Activated gamma-delta T cell treated with anti-CD3 and anti-CD28 coated beads, Interleukin-2, amount 50 U/mL, for 16 hours (primary cell): ENCODE measurements at regions not wholly inside any gene's neighbourhood (a gene's known extent, or its start where the extent isn't known, plus 50 kb on each side); places are given as distances from the start of the nearest gene placed in this dataset.
"Not testable (repeated sequence)": the region's sequence is repeated elsewhere in the genome, so short reads cannot be mapped to it uniquely, and the experiment has no call there.

ENCODE experiments used
- DNase-seq: peaks from one replicate; pipeline ENCODE4 v3.0.0-alpha.2; 2020; ENCODE audit warnings: low read depth

DNA sequence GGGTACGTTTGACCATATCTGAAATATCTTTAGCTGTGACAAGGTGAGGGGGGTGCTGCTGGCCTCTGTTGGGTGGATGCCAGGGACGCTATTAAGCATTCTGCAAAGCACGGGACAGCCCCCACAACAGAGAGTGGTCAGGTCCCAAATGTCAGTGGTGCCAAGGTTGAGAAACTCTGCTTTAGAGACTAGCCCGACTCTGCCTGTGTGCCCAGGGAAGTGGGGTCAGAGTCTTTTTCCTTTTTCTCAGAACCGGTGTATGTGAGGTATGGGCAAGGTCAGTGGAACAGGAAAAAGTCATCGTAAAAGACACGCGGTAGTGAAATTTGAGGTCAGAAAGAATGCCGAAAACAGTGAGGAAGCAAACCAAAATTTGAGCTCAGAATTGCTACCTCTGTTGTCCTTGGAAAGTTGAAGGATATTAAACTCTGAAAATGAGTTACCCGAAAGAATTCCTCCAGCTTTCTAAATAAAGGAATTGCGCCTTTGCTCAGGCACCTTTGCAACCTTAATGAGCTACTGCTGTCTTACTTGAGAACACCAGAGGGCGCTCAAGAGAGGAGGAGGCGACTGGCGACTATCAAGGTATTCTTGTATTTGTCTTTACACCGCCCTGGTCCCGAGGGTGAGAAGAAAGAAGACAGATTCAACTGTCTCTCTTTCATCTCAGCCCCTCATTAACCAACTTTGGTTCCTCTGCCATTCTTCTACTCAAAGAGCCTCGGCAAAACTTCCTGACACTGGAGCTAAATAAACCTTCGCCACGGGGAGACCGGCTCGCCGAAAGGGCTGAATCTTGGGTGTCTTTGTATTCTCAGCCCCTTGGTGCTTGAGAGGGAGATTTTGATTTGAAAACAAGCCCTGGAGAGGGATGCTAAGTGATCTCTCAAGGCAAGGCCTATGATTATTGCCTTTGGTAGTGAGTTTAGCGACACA is 85.4 kb upstream of the OLIG2 start:
- DNase-seq: peak; percentile 17

DNA sequence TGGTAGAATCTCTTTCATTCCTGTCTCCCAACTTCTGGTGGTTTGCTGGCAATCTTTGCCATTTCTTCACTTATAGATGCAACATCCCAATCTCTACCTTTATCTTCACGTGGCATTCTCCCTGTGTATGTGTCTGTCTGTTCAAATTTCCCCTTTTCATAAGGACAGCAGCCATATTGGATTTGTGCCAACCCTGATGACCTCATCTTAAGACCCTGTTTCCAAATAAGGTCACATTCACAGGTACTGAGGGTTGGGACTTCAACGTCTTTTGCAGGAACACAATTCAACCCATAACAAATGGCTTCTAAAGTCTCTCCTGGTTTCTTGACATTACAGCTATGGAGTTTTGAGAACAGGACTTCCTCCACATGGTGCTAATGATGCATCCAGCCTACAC is 84.5 kb upstream of the OLIG2 start:
- DNase-seq: no peak

DNA sequence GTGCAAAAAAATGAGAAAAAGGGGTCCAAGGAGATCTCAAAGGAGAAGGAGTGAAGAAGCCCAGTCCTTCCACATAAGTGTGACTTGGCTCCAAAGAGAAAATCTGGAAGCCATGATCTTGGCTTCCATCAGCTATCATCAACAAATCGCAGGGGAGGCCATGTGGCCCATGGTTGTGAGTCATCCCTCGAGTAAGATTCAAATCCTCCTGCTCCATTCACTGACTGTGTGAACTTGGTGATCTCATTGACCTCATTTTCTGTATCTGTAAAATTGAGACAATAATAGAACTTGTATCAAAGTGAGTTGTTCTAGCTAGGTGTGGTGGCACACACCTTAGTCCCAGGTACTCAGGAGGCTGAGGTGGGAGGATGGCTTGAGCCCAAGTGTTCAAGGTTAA is 79.1 kb upstream of the OLIG2 start:
- no peak for DNase-seq

DNA sequence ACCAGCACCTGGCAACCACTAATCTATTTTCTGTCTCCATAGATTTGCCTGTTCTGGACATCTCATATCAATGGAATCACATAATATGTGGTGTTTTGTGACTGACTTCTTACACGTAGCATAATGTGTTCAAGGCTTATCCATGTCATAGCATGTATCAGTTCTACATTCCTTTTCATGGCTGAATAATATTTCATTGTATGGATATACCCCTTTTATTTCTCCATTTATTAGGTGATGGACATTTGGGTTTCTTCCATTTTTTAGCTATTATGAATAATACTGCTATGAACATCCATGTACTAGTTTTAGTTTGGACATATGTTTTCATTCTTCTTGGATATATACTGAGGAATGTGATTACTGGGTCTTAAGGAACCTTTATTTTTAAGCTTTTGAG is 78.0 kb upstream of the OLIG2 start:
- no peak for DNase-seq

DNA sequence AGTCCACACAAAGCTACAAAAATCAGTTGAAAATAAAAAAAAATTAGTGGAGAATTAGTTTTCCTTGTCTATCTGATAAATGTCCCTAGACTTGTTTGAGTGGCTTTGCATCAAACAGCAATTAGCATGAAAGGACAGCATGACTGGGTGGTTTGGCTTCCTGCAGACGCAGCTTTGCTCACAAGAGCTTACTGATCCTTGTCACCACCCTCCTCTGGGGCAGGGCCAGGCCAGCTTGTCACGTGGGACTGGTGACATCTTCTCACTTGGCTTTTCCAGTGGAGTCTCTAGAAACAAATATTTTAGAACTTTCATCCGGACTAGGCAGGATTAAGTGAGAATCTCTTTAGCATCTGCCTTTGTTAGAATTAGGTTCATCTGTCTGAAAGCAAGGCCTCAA is 76.0 kb upstream of the OLIG2 start:
- DNase-seq: no peak

DNA sequence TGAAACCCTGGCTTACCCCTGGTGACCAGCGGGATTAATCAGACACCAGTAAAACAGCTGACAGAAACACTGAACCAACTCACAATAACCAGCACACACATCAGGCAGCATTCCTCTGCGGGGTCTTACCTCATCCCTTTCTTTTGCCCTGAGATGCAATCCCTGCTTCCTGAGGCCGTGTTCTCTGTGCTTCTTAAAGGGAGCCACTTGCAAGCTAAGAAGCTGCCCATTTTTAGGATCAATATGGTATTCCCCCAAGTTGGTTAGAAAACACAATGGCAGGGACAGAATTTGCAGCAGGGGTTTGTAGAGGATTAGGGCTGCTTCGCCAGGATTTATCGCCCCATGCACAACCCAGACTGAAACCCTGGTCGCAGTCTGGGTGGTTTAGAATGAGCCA is 74.7 kb upstream of the OLIG2 start:
- no peak for DNase-seq

DNA sequence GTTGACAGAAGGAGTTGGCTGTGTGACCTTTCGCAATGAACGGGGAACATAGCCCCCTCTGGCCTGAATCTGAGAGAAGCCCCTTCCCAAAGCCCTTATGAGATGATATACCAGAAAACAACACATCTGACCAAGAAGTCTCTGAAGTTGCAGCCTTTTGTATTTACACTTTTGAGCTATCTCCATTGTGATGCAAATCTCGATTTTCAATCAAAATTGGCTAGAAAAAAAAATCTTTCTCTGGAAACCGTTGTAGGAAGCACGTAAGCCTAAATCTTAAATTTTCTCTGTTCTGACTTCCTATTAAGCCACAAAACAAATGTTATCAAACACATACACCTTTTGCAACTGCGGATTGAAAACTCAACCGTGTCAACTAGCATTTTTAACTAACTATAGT is 71.4 kb upstream of the OLIG2 start:
- DNase-seq: no peak

DNA sequence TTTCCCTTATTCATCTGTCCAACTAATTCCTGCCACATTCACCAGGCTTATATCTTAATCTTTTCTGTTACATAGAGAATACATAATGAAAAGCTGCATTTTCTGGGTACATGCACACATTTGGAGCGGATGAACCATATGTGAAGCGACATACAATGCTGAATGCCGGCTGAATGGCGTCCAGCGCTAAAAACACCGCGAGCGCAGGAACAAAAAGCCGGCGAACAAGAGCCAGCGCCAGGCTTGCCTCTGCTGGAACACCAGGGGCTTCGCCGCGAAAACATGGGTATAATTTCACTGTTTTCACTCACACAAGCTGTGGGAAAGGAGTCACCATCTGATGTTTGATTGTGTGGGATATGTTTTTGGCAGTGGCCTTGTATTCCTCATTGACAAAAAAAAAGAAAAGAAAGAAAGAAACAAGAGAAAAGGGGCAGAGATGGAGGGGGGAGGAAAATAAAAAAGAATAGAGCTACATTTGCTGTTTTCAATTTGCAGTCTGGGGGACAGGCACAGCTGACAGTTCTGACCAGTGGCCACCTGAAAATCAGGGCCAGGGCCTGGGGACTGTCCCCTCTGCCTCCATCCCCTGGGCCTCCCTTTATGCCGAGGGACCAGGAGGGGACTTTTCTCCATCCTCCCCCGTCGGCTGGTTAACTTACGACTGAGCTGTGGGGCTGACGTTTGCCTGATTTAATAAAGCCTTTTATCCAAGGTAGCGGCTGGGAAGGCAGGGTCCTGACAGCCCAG is 70.2 kb upstream of the OLIG2 start:
- DNase-seq: no peak

DNA sequence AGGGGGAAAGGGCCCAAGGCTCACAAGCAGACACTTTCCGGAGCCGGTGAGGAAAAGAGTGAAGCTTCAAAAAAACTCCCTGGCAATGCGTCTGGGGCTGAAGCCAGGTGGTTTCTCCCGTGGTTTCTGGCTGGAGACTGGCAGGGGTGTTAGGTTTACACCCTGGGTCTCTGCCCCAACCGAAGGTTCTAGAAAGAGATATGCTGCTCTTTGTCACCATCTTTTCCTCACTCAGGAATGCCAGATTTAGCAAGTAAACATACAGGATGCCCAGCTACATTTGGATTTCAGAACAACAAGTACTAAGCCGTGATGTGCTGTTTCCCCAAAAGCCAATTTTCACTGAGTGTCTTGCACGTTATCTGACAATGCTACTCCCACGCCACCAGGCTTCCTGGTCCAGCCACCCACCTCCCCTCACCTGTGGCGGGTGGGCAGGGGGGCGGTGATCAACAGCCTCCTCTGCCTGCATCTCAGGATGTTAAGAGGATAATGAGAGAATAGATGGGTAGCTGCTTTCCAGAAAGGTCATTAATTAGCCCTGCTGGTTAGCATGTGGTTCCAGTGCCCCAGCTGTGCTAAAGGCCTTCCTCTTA is 69.6 kb upstream of the OLIG2 start:
- no peak for DNase-seq

DNA sequence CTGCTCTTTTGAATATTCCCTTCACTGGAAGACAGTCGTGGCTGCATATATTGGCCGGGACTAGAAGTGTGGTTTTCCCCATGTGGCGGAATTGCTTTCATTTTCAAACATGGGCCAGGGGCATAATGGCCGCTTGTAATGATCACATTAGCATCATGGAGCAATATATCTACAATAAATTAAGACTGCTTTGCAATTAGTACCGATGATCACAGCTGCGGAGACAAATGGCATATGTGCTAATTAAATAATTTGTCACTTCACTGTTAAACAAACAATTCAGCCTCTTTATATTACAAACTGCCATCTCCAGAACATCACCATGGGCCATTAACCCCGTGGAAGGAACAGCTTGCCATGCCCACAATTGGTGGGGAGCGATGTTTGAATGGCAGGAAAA is 68.2 kb upstream of the OLIG2 start:
- DNase-seq: no peak

DNA sequence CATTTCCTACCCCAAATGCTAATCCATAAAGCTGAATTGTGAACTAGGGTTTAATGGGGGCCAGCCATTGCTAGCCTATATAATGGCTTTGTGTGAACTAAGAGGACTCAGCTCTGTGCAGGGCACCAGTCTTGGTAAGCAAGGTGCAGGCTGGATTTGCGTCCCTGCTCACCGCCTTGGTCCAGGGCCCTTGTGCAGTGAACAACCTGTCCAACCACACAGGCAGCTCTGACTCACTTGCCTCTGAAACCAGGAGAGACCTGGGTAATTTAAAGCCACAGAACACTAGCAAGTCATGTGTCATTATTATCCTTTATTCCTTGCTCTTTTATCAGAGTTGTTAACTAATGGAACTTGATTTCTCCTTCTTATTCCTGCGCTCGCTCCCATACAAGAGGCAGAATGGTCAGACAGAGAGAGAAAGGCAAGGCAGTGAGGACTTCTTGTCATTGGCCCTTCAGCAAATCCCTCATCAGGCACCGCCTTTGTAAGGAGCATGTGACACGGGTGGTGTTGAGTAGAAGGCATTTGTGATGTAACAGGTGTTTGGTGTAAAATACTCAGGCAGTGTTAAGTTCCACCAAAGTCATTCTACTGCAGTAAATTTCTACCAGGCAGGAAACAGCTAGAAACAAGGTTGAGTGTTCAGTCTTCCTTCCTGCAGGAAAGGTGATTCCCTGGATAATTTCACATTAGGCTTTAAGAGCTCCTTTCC is 67.3 kb upstream of the OLIG2 start:
- no peak for DNase-seq

DNA sequence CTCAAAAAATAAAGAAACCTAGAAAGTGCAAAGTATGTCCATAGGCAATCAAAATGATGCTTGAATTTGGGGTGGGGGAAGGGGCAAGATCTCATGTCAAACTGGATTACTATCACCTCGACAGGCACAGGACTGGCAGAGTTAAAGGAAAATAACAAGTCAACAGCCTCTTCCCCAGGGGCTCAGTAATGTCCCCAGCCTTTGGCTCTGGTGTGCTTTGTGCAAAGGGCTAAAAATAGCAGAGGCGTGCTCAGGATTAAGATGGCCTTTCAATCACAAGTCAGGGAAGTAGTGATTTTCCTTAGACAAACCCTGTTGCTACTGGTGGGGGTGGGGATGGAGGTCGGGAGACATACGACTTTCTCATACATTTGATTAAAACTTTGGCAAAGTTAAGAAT is 63.5 kb upstream of the OLIG2 start:
- no peak for DNase-seq

DNA sequence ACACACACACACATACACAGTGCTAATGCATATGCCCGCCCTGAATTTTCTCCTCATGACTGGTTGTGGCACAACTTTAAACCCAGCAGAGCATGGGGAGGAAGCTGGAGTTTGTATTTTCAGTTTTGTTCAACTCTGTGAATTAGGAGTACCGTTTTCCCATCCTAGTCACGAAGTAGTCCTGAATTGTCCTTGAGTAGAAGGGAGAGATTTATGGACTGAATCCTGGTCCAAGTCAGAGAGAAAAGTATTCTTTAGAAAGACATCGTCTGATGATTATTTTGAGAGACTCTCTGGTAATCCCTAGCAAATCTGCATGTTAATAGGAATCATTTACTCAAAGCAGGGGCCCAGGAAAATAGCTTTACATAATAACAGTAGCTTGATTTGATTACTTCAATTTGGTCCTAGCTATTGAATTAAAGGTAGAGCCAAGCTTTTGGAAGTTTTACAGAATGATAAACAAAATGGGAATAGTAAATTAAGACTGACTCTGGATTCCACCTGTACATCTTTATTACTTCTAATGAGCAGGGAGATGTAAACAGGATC is 60.5 kb upstream of the OLIG2 start:
- DNase-seq: no peak

DNA sequence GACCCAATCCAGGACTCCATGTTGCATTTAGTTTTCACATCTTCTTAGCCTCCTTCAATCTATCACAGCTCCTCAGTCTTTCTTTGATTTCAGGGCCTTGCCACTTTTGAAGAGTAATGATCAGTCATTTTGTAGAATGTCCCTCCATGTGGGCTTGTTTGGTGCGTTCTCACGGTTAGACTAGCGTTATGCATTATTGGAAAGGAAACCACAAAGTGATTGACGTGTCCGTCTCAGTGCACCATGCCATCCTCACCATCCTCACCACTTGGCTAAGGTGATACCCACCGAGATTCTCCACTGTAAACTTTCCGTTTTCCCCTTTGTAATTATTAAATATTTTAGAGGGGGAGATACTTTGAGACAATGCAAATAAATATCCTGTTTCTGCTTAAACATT is 59.6 kb upstream of the OLIG2 start:
- DNase-seq: no peak

DNA sequence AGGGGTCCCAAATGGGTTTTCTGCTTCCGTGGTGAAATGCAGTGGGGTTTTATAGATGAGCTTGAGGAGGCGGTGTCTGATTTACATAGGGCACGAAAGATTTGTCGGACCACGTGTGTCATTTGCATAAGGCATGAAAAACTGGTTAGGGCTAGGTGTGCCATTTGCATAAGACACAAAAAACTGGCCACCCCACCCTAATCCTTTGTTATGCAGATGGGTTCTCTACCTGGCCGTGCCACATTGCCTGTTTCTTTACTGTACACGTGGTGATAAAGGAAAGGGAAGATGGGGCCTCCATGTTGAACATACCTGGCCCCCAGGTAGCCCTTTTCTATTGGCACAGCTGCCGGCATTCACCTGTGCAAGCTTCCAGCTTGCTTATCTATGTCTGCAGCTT is 57.6 kb upstream of the OLIG2 start:
- not testable (repeated sequence) for DNase-seq

DNA sequence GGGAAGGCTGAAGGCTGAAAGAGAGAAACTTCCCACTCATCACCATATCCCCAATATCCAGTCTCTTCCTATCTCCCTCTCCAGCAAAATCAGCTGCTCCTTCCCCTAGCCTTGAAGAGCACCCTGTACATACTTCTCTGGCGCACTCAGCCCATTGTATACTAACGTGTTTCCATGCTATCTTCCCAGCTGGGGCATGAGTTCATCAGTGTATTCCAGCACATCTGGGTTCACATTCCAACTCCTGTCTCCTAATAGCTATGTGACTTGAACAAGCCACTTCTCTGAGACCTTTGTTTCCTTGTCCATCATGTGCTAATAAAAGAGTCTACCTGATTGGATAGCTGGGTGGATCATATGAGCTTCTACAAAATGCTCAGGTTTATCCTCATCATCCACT is 51.1 kb upstream of the OLIG2 start:
- DNase-seq: no peak

DNA sequence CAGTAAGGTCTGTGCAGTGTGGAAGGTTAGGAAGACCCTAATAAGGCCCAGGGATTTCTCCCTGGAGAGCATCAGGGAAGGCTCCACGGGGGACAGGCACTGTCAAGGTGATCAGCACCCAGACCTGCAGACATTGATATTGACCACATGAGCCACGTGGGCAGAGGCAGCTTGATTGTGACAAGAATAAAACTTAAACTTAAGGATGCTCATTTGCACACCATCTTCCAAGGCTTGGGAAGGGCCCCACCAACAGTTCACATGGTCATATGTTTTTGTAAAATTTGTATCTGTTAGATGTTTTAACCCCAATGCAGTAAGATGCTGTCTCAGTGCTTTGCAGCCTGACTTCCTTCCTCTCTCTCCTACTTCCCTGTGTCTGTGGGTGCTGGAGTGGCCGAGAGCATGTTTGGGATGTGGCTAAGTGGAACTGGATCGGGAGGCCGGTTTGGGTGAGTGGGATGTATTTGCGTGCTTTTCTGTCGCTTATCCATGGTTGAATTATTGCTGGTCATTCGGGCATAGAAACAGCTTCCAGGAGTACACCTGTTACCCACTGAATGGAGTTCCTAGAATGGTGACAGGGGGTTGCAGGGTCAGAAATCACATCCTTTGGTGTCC is 49.8 kb upstream of the OLIG2 start:
- no peak for DNase-seq
